ENCODE measurements at regions not wholly inside any gene's neighbourhood (a gene's known extent, or its start where the extent isn't known, plus 50 kb on each side); places are given as distances from the start of the nearest gene placed in this dataset.

DNA sequence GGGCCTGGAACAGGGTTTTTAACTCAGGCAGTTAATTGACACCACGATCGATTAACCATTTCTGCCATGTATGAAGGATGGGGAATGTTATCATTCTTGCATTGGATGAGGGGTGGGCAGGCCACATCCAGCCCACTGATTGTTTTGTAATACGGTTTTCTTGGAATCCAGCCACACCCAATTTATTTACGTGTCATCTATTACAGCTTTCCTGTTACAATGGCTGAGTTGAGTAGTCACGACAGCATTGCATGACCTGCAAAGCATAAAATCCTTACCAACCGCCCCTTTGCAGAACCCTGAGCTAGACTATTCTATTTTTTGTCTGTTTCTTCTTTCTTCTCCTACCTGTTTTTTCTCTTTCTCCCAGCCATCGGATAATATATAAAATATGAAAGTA lies 122.0 kb upstream of the STC2 start:
- no peaks in the 10 kb centered on the region for H3K4me1 ChIP-seq (ENCODE audit: control insufficient read depth, insufficient read depth, low read length)
- TF ChIP-seq ZNF335 (tag by site-specific recombination; conservative IDR thresholded peaks at IDR 0.05): no peak
- TF ChIP-seq ZNF248 (tag by site-specific recombination; IDR thresholded peaks at IDR 0.05): no peak
- no peak for TF ChIP-seq ZNF629 (tag by site-specific recombination; IDR thresholded peaks at IDR 0.05)
- TF ChIP-seq, protein P1, sequence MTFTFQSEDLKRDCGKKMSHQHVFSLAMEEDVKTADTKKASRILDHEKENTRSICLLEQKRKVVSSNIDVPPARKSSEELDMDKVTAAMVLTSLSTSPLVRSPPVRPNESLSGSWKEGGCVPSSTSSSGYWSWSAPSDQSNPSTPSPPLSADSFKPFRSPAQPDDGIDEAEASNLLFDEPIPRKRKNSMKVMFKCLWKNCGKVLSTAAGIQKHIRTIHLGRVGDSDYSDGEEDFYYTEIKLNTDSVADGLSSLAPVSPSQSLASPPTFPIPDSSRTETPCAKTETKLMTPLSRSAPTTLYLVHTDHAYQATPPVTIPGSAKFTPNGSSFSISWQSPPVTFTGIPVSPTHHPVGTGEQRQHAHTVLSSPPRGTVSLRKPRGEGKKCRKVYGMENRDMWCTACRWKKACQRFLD (tag by site-specific recombination; IDR thresholded peaks at IDR 0.05): no peak
- TF ChIP-seq ZBTB1 (tag by site-specific recombination; IDR thresholded peaks at IDR 0.05): no peak
- no peak for TF ChIP-seq ZNF426 (tag by site-specific recombination; IDR thresholded peaks at IDR 0.05)
- TF ChIP-seq ZNF830 (tag by site-specific recombination; IDR thresholded peaks at IDR 0.05; ENCODE audit: low read depth): no peak
- TF ChIP-seq SP7 (tag by site-specific recombination; IDR thresholded peaks at IDR 0.05): no peak
- no peak for TF ChIP-seq ZNF112 (tag by site-specific recombination; IDR thresholded peaks at IDR 0.05)
- no peak for TF ChIP-seq ZNF596 (tag by site-specific recombination; IDR thresholded peaks at IDR 0.05)
- TF ChIP-seq ZNF16 (tag by site-specific recombination; IDR thresholded peaks at IDR 0.05; ENCODE audit: low read depth): no peak
- CTCF ChIA-PET: interaction anchor here (0.7 to 2.5 kb wide), 8 partner anchors 10 to 80 kb away, joined by 3 to 9 read pairs (median 4); no protein-coding TSS in a partner anchor

DNA sequence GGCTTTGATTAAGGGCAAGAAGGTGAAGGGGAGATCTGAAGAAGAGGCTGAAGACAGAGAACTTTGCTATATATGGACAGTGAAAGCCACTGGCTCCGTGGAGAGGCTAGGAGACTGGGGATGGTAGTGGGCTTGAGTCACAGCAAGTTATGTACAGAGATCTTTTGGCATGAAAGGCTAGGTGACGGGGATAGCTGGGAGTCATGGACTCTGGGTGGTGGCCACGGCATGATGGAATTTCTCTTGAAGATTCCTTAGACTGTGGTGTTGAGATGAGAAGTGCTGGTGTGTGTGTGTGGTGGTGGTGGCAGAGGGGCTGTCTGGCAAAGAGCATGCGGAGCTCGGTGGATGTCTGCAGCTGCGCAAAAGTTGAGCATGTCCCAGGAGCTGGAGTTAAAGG lies 120.6 kb upstream of the STC2 start:
- POLR2A ChIA-PET: no interaction called here
- Histone ChIP-seq H3K4me3 (ENCODE audit: low read depth, low read length) (no peak overlapping the region), H3K9me3 (ENCODE audit: control insufficient read depth, insufficient read depth, low read depth, low read length) (no peaks in the 10 kb centered on the region), H3K36me3 (ENCODE audit: control insufficient read depth in 2 of 2, insufficient read depth in 1 of 2, low read length in 2 of 2) (no peaks in the 10 kb centered on the region), H3K4me1 (ENCODE audit: control insufficient read depth, insufficient read depth, low read length) (no peaks in the 10 kb centered on the region), H3K27ac (ENCODE audit: extremely low read depth, low read depth, low read length) (no peak overlapping the region)
- TF ChIP-seq SALL2 (tag by site-specific recombination; IDR thresholded peaks at IDR 0.05; ENCODE audit: borderline replicate concordance) (no peak), ZBTB48 (tag by site-specific recombination; IDR thresholded peaks at IDR 0.05) (no peak), ZNF776 (tag by site-specific recombination; IDR thresholded peaks at IDR 0.05; ENCODE audit: borderline replicate concordance) (no peak), ZFP69B (tag by site-specific recombination; IDR thresholded peaks at IDR 0.05) (no peak), ZNF16 (tag by site-specific recombination; IDR thresholded peaks at IDR 0.05; ENCODE audit: low read depth) (no peak), ZNF843 (tag by site-specific recombination; IDR thresholded peaks at IDR 0.05) (no peak), ZNF146 (tag by site-specific recombination; IDR thresholded peaks at IDR 0.05) (no peak), ZNF302 (tag by site-specific recombination; IDR thresholded peaks at IDR 0.05; ENCODE audit: low read depth) (no peak), FEZF1 (tag by site-specific recombination; IDR thresholded peaks at IDR 0.05) (no peak)
- TF ChIP-seq, protein P2, sequence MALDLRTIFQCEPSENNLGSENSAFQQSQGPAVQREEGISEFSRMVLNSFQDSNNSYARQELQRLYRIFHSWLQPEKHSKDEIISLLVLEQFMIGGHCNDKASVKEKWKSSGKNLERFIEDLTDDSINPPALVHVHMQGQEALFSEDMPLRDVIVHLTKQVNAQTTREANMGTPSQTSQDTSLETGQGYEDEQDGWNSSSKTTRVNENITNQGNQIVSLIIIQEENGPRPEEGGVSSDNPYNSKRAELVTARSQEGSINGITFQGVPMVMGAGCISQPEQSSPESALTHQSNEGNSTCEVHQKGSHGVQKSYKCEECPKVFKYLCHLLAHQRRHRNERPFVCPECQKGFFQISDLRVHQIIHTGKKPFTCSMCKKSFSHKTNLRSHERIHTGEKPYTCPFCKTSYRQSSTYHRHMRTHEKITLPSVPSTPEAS (tag by site-specific recombination; IDR thresholded peaks at IDR 0.05): no peak
- TF ChIP-seq, protein P3, sequence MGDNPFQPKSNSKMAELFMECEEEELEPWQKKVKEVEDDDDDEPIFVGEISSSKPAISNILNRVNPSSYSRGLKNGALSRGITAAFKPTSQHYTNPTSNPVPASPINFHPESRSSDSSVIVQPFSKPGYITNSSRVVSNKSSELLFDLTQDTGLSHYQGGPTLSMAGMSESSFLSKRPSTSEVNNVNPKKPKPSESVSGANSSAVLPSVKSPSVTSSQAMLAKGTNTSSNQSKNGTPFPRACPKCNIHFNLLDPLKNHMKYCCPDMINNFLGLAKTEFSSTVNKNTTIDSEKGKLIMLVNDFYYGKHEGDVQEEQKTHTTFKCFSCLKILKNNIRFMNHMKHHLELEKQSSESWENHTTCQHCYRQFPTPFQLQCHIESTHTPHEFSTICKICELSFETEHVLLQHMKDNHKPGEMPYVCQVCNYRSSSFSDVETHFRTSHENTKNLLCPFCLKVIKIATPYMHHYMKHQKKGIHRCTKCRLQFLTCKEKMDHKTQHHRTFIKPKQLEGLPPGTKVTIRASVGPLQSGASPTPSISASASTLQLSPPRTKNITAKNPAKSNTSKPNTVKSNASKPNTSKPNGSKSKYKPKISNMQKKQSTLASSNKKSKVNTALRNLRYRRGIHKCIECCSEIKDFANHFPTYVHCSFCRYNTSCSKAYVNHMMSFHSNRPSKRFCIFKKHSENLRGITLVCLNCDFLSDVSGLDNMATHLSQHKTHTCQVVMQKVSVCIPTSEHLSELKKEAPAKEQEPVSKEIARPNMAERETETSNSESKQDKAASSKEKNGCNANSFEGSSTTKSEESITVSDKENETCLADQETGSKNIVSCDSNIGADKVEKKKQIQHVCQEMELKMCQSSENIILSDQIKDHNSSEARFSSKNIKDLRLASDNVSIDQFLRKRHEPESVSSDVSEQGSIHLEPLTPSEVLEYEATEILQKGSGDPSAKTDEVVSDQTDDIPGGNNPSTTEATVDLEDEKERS (tag by site-specific recombination; IDR thresholded peaks at IDR 0.05): no peak
- CTCF ChIA-PET: no interaction called here

More for the DNA sequence above, 122.0 kb upstream of the STC2 start:
- no peaks in the 10 kb centered on the region for H3K36me3 ChIP-seq (ENCODE audit: control insufficient read depth in 2 of 2, insufficient read depth in 1 of 2, low read length in 2 of 2)
- H3K9me3 ChIP-seq (ENCODE audit: control insufficient read depth, insufficient read depth, low read depth, low read length): no peaks in the 10 kb centered on the region
- no peak overlapping the region for H3K27ac ChIP-seq (ENCODE audit: extremely low read depth, low read depth, low read length)
- H3K4me3 ChIP-seq (ENCODE audit: low read depth, low read length): no peak overlapping the region
- POLR2A ChIA-PET: no interaction called here
